Stomach (tissue), 8 donors: ENCODE measurements at regions not wholly inside any gene's neighbourhood (a gene's known extent, or its start where the extent isn't known, plus 50 kb on each side); places are given as distances from the start of the nearest gene placed in this dataset.

Experiments used
- DNase-seq, 2 donors: peaks; one replicate each; pipeline versions ENCODE4 v3.0.0 to v3.0.0-alpha.2; 2013 to 2019
- H3K27ac ChIP-seq, 5 donors: fragments of 200-600 bp in 4 of 5; sonication (generic) in 4 of 5; one replicate each; pipeline ENCODE4 v1.5.1; 2013 to 2019; ENCODE audit warnings: mild to moderate bottlenecking in 1 of 5, moderate library complexity in 1 of 5
- H3K27me3 ChIP-seq, 3 donors: fragments of 200-600 bp; sonication (generic); one replicate each; pipeline ENCODE4 v1.5.1; 2017 to 2019; ENCODE audit warnings: mixed run types in 1 of 3
- H3K36me3 ChIP-seq, 4 donors: fragments of 200-600 bp; sonication (generic); 1 replicate in 3 of 4; 2 replicates in 1 of 4; pipeline ENCODE4 v1.5.1; 2016 to 2019
- H3K4me1 ChIP-seq, 4 donors: fragments of 200-600 bp; sonication (generic); one replicate each; pipeline ENCODE4 v1.5.1; 2016 to 2019
- H3K4me3 ChIP-seq, 4 donors: fragments of 200-600 bp; sonication (generic) in 3 of 4; one replicate each; pipeline ENCODE4 v1.5.1; 2016 to 2019; ENCODE audit warnings: mild to moderate bottlenecking in 1 of 4
- H3K9me3 ChIP-seq, 4 donors: fragments of 200-600 bp; sonication (generic); one replicate each; pipeline ENCODE4 v1.5.1; 2016 to 2019
- EP300 ChIP-seq: sonication (generic); formaldehyde crosslinking; IDR thresholded peaks from one replicate; pipeline ENCODE4 v1.6.1; 2017; ENCODE audit warnings: antibody characterized with exemption
- POLR2A ChIP-seq, 4 donors: fragments of 450-650 bp; IDR thresholded peaks; one replicate each; pipeline ENCODE4 v1.6.1; 2016; ENCODE audit warnings: antibody characterized with exemption in 4 of 4, control low read depth in 2 of 4, mild to moderate bottlenecking in 1 of 4, moderate library complexity in 1 of 4
- POLR2AphosphoS5 ChIP-seq, 3 donors: sonication (generic); formaldehyde crosslinking; IDR thresholded peaks; one replicate each; pipeline ENCODE4 v1.6.1; 2016; ENCODE audit warnings: antibody characterized with exemption in 3 of 3
- WGBS, 5 donors: extraction: QIAGEN DNeasy Blood & Tissue Kit in 3 of 5; methylation state at CpG; one replicate each; pipeline versions ENCODE4 v1.1.5 to v1.1.7; 2013 to 2018; 5-methylcytosine and 5-hydroxymethylcytosine counted together
- intact Hi-C: fragments of 100-400 bp; cut with DNase I; formaldehyde crosslinking; loops from one replicate; pipeline ENCODE4 v1.15.1; 2023; ENCODE audit warnings: low total_unique reads
- TF ChIP-seq, protein P1 (sequence below), 7 experiments: fragments of 450-650 bp in 4 of 7; fragments of 200-600 bp in 3 of 7; sonication (generic) in 3 of 7; IDR thresholded peaks; one replicate each; pipeline ENCODE4 v1.5.1; 2016 to 2019; ENCODE audit warnings: antibody characterized with exemption in 7 of 7, control low read depth in 2 of 7, mild to moderate bottlenecking in 1 of 7
- donor health status: healthy with polysubstance abuse.
- donor health status: Bipolar disorder and iron deficiency.
- donor health status: healthy.

GRCh38 chr7:124276005-124276622, 243.2 kb upstream of the TMEM229A start:
- Histone ChIP-seq H3K4me3 (no peak overlapping the region), H3K27ac (no peak overlapping the region), H3K36me3 (no peaks in the 10 kb centered on the region), H3K4me1 (no peaks in the 10 kb centered on the region), H3K27me3 (no peaks in the 10 kb centered on the region), H3K9me3 (no peaks in the 10 kb centered on the region)
- intact Hi-C loops: no loop called here
- WGBS, 5 donors: 65 to 79% (median 72%) methylated on average over 3 of the region's 3 CpGs
- TF ChIP-seq, protein P1, sequence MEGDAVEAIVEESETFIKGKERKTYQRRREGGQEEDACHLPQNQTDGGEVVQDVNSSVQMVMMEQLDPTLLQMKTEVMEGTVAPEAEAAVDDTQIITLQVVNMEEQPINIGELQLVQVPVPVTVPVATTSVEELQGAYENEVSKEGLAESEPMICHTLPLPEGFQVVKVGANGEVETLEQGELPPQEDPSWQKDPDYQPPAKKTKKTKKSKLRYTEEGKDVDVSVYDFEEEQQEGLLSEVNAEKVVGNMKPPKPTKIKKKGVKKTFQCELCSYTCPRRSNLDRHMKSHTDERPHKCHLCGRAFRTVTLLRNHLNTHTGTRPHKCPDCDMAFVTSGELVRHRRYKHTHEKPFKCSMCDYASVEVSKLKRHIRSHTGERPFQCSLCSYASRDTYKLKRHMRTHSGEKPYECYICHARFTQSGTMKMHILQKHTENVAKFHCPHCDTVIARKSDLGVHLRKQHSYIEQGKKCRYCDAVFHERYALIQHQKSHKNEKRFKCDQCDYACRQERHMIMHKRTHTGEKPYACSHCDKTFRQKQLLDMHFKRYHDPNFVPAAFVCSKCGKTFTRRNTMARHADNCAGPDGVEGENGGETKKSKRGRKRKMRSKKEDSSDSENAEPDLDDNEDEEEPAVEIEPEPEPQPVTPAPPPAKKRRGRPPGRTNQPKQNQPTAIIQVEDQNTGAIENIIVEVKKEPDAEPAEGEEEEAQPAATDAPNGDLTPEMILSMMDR (IDR thresholded peaks at IDR 0.05): peak in 3 of 7 experiments; percentile 5 to 18 (median 6)
- no peak for TF ChIP-seq POLR2A (IDR thresholded peaks at IDR 0.05)
- no peak for TF ChIP-seq EP300
- no peak for TF ChIP-seq POLR2AphosphoS5 (IDR thresholded peaks at IDR 0.05)
- peak in 1 of 2 donors; percentile 21 for DNase-seq

DNA sequence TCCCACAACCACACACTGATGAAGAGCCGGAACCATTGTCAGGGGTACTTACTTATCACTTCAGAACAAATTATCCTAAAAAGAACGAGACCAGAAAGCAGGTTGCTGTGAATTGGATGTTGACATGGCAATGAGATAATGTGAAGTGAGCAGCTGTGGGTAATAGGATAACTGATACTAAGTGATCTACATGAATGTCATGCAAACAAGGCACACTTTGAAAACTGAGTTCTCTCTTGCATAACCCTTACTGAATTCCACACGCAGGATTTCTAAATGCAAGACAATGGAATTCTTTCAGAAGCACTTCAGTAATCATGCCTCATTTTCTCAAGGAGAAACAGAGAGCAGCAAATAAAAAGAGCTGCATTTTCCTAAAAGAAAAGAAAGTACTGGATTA, 242.5 kb upstream of the TMEM229A start:
- Histone ChIP-seq H3K27me3 (no peaks in the 10 kb centered on the region), H3K36me3 (no peaks in the 10 kb centered on the region), H3K4me1 (no peaks in the 10 kb centered on the region), H3K9me3 (no peaks in the 10 kb centered on the region), H3K27ac (no peak overlapping the region), H3K4me3 (no peak overlapping the region)
- WGBS, 5 donors: 36 to 52% (median 39%) methylated on average over 3 of the region's 3 CpGs
- DNase-seq: no peak
- no peak for TF ChIP-seq EP300
- TF ChIP-seq, protein P1 (IDR thresholded peaks at IDR 0.05): no peak
- TF ChIP-seq POLR2AphosphoS5 (IDR thresholded peaks at IDR 0.05): no peak
- no peak for TF ChIP-seq POLR2A (IDR thresholded peaks at IDR 0.05)
- intact Hi-C loops: no loop called here

- H3K9me3 ChIP-seq: no peaks in the 10 kb centered on the region
- no peaks in the 10 kb centered on the region for H3K4me1 ChIP-seq
- no peaks in the 10 kb centered on the region for H3K36me3 ChIP-seq
- intact Hi-C loops: no loop called here
- no peaks in the 10 kb centered on the region for H3K27me3 ChIP-seq
- no peak overlapping the region for H3K4me3 ChIP-seq
- TF ChIP-seq POLR2AphosphoS5 (IDR thresholded peaks at IDR 0.05): no peak
- H3K27ac ChIP-seq: no peak overlapping the region
- no peak for DNase-seq
Measured at GRCh38 chr7:124269774-124270173, 236.9 kb upstream of the TMEM229A start.

GRCh38 chr7:124267154-124267553, 234.3 kb upstream of the TMEM229A start:
- Histone ChIP-seq H3K4me3 (no peak overlapping the region), H3K36me3 (no peaks in the 10 kb centered on the region), H3K27me3 (no peaks in the 10 kb centered on the region), H3K4me1 (no peaks in the 10 kb centered on the region), H3K27ac (no peak overlapping the region), H3K9me3 (no peaks in the 10 kb centered on the region)
- intact Hi-C loops: no loop called here
- 81 to 93% (median 85%) methylated on average over 2 of the region's 2 CpGs for WGBS, 5 donors
- DNase-seq: no peak
- TF ChIP-seq, protein P1 (IDR thresholded peaks at IDR 0.05): no peak
- no peak for TF ChIP-seq POLR2AphosphoS5 (IDR thresholded peaks at IDR 0.05)

DNA sequence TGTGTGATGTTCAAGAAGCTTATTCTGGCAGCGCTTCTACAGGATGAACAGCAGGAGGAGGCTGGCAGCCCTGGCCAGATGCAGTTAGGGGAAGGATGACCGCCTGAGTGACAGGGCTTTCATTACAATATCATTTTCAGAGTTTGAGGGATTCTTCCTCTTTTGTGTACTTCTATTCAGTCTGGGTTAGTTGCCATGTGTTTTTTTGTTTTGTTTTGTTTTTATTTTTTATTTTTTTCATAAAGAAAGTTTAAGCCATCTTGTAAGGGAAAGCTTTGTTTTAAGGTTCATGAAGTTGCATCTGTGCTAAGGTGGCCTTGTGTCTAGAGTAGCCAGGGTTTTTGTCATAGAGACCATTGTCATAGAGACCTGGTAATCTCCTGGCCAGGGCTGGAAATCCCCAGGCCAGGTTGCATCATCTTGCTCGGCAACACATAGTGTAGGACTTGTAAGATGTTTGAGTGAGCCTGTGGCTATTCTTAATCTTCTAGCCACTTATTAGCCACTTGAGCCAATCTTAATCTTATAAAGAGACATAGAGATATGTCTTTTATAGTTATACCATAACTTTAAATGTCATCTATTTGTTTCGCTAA, 230.5 kb upstream of the TMEM229A start:
- Histone ChIP-seq H3K4me3 (no peak overlapping the region), H3K9me3 (no peaks in the 10 kb centered on the region), H3K36me3 (no peaks in the 10 kb centered on the region), H3K27ac (no peak overlapping the region), H3K4me1 (no peaks in the 10 kb centered on the region), H3K27me3 (no peaks in the 10 kb centered on the region)
- 76 to 83% (median 79%) methylated on average over 4 of the region's 4 CpGs for WGBS, 5 donors
- intact Hi-C loops: no loop called here
- TF ChIP-seq POLR2A (IDR thresholded peaks at IDR 0.05) (no peak), POLR2AphosphoS5 (IDR thresholded peaks at IDR 0.05) (no peak), EP300 (no peak)
- TF ChIP-seq, protein P1 (IDR thresholded peaks at IDR 0.05): no peak
- DNase-seq: no peak
